T-helper 1 cell treated with Interleukin-12 subunit alpha and Interleukin-12 subunit beta and Interleukin-4 antibody, amounts not matched to agents 30 ng/mL and 1 ng/mL, for 36 hours (primary cell): ENCODE measurements at regions not wholly inside any gene's neighbourhood (a gene's known extent, or its start where the extent isn't known, plus 50 kb on each side); places are given as distances from the start of the nearest gene placed in this dataset.

Source experiments
- intact Hi-C: fragments of 100-400 bp; cut with micrococcal nuclease; formaldehyde crosslinking; loops from one replicate; pipeline ENCODE4 v1.15.1; 2024

GRCh38 chr4:177236886-177237285, 72.8 kb upstream of the NEIL3 start:
- intact Hi-C loops, result no loop called here

GRCh38 chr4:177237291-177237690, 72.4 kb upstream of the NEIL3 start:
- intact Hi-C loops, result no loop called here

DNA sequence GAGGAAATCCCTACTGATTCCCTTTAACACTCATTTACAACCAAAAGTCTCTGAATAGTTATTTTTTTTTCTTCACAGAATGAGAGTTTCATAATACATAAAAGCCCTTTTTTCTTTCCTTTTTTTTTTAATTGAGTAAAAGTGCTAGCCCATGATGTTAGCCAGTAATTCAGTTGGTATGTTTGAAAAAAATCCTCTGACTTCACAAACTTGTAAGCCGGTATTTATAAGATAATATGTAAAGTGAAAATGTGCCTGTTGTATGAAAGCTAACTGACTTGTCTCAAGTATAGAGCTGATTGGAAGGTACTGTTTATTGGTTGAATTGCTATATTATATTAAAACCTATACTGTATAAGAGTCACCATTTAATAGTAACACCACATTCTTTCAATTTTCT, 70.2 kb upstream of the NEIL3 start:
- intact Hi-C loops, result no loop called here

DNA sequence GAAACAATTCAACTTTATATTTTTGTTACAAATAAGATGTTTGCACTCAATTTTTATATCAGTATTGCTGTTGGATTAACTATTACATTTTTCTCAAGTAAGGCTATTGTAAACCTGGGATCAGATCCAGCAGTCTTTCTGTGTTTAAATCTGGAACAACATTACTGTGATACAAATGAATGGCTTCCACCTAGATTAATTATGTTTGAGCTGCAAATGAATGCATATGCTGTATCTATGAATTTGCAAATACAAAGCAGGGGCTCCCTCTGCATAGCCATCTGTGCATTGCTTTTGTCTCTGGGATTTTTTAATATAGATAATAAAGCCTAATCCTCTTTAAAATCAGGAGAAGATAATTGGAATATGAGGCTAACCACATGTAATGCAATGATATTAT, 69.8 kb upstream of the NEIL3 start:
- intact Hi-C loops, result no loop called here

DNA sequence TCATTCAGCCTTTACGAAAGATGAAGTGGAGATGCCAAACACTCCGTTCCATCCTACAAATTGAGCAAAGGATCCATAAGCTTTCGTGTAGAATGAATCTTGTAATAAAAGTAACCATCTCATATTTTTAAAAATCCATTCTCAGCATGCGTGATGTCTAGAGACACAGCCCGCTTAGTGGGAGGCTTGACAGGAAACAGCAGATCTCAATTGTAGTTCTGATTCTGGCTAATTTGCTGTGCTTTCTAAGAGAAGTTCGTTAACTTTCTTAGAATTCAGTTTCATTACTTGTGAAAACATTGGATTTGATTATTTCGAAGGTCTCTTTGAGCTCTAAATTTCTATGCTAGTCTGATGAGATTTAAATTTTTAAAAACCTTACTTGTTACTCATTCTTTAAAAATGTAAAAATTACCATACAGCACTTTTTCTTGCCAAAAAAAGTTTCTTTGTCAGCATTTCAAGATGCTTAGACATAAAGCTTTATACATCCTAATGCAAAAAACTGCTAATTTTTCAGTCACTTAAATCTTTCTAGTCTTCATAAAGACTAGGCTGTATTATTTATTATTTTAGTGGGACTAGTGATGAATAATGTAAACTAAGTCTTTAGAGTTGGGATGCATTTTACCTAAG, 66.9 kb upstream of the NEIL3 start:
- intact Hi-C loops, result no loop called here

DNA sequence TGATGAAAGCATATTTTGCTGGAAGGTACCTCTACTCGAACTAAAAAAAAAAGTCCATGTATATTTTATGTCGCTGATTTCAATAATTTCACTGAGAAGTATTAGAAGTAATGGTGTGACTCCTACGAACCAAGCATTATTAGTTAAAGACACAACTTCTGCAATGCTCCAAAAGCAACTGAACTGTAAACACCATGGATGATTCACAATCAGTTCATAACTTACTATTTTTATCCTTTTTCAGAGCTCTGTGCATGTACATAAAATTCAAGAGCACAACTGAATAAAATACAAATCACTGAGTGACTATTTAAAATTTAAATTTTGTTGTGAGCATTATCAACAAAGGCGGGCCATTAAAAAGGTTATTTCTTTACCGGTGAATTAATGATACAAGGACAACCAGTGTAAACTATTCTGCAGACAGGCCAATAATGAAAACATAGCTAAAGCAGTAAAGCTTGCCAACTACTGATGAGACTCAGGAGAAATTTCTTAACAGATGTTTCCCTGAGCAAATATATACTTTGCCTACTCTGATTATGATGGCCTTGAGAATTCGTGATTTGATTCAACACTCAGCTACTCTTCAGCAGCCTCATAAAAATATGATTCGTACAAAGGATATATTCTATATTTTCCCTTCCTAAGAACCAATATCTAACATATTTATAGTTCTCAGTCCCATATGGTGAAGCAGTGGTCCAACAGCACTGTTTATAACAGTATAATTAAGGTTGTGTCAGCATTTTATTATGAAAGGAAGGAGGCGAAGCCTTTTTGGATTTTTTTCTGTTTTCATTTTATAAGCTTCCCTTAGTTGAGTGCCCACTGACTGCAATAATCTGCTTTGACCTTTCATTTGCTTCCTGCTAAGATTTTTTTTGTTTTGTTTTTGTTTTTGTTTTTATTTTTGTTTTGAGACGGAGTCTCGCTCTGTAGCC, 62.8 kb upstream of the NEIL3 start:
- intact Hi-C loops, result no loop called here

GRCh38 chr4:177250056-177250696, 59.5 kb upstream of the NEIL3 start:
- intact Hi-C loops, result loop anchor here (1.0 to 10.0 kb wide), 8 partner anchors 59 to 875 kb away; partner anchors contain the start of gene NEIL3

GRCh38 chr4:177251237-177251636, 58.4 kb upstream of the NEIL3 start:
- intact Hi-C loops, result loop anchor here (2.0 to 10.0 kb wide), 3 partner anchors 71 to 876 kb away; no protein-coding TSS in a partner anchor

DNA sequence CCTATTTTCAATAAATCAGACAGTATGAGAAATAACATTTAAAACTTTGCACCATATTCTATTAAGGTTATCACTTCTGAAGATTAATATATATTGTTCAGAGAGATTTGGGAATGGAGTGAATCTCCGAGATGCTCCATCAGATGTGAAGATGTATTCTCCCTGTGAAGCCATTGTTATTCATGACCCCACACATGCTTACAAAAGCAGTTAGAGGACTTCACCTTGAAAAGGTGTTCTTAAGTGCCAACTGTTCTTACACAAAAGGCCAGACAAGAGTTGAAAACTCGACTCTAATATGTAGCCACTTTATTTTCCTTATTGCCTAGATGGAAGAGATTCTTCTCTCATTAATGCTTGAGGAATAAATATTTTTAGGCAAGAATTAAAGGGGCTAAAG, 54.3 kb upstream of the NEIL3 start:
- intact Hi-C loops, result loop anchor here (10.0 kb wide), 1 partner anchor 881 kb away; no protein-coding TSS in a partner anchor

- intact Hi-C loops, result loop anchor here (10.0 kb wide), 1 partner anchor 882 kb away; no protein-coding TSS in a partner anchor
Measured at GRCh38 chr4:177256950-177257349, 52.7 kb upstream of the NEIL3 start.

DNA sequence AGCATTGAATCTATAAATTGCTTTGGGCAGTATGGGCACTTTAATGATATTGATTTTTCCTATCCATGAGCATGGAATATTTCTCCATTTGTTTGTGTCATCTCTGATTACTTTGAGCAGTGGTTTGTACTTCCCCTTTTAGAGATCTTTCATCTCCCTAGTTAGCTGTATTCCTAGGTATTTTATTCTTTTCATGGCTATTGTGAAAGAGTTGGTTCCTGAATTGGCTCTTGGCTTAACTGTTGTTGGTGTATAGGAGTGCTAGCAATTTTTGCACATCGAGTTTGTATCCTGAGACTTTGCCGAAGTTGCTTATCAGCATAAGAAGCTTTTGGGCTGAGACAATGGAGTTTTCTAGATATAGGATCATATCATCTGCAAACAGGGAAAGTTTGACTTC, 50.2 kb upstream of the NEIL3 start:
- intact Hi-C loops, result loop anchor here (10.0 kb wide), 1 partner anchor 885 kb away; no protein-coding TSS in a partner anchor
